GM21526 (cell line): ENCODE measurements at regions not wholly inside any gene's neighbourhood (a gene's known extent, or its start where the extent isn't known, plus 50 kb on each side); places are given as distances from the start of the nearest gene placed in this dataset.

Source experiments
- ATAC-seq: cut with Tn5 transposase; IDR thresholded peaks from one replicate; pipeline ENCODE4 v1.9.1; 2021; ENCODE audit warnings: moderate library complexity; ENCODE audit not compliant: unreplicated experiment, low FRiP score

DNA sequence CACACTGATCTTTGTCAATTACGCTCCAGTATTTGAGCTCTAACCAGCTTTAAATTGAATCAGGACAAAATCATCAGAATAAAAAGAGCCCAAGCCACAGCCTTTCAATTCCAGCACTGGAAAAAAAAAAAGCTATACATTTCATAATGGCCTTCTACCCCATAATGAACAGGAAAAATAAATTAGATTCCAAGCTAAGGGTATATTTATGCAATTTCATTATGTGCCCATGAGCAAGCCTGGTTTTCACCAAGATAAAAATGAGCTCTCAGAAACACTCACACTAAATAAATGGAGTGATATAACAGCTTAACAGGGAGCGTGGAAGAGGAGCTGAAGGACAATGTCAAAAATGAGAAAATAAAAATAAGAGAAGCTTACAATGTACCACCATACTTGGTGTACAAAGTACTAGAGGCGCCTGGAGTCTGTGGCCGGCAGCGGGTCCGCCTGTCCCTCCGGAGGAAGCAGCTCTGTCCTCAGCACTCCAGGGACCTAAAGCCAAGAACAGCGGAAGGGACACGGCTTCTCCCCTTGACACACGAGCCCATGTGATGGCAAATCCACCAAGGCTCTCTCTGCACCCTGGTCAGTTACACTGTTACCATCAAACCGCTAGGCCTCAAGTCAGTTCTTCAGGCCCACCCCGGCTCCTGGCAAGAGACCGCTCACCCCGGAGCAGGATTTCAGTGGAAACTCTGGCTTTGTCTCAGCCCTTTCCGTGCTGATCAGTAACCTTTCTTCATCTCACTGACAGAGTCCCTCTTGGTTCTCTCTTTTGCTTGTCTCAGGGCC lies 69.6 kb downstream of the RBFOX3 start:
- ATAC-seq: no peak

DNA sequence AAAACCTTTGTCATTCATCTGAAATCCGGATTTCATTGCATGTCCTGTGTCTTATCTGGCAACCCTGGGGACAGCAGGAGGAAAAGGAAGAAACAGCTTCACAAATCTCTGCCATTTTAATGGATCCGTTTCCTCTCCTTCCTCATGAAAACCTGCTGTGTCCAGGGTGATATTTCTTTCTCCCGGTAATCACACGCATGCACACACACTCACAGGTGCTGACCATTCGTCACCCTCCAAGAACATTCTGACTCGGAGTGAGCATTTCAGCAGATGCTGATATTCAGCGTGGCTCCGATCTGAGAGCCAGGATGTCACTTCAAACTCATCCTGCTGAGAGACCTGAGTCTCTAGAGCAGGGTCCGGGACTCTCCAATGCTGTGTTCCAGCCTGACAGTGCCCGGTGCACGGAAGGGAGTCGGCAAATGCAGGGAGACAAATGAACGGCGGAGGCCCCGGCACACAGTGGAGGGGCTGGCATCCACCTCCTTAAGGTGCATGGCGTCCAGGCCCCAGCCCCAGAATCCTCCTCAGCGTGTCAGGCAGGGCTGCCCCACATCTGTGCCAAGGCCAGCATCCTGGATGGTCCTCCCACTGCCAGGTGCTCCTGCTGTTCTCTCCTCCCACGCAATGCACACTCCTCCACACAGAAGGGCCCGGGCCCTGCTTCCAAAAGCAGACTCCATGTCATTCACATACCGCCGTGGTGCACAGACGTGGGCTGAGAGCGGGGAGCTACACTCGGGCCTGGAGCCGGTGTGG lies 70.7 kb downstream of the RBFOX3 start:
- no peak for ATAC-seq

DNA sequence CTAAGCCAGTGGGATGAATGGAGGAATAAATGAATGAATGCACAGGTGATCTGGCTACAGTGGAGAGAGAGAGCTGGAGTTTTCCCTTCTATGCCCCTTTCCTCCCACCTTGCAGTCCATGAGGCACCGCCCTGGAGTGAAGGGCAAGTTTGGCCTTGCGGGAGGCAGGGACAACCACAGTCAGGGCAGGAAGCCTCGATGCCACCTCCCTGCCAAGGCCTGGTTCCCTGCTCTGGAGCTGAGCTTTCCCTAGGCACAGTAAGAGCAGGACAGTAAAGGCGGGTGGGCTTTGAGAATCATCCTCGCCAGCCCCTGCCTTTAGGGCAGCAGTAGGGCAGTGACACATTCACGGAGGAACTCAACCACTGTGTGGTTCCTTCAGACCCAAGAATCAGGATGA lies 72.6 kb downstream of the RBFOX3 start:
- ATAC-seq: no peak

DNA sequence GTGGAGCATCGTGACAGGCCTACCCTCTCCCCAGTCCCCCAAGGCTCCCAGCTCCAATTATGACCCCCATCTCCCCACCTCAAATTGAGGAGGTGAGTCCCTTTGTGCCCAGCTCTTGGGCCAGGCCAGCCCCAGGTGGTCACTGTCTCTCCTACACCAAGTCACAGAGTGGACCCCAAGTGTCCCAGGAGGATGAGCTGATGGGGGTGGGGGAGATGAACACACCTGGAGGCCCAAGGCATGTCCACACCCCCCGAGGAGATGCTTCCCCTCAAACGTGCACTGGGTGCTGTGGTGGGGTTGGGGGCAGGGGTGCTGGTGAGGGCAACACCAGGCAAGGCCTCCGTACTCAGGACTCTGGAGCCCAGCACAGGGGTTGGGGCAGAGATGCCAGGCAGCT lies 73.2 kb downstream of the RBFOX3 start:
- no peak for ATAC-seq

DNA sequence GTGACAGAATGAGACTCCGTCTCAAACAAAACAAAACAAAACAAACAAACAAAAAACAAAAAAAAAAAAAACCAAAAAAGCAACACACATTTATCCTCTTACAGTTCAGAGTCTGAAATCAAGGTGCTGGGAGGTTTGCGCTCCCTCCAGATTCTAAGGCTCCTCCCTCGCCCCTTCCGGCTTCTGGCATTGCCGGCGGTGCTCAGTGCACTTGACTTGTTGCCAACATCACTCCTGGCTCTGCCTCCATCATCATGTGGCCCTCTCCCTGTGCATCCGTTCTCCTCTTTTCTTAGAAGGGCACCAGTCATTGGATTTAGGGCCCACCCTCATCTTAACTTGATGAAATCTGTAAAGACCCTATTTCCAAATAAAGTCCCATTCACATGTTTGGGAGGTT lies 73.8 kb downstream of the RBFOX3 start:
- no peak for ATAC-seq

DNA sequence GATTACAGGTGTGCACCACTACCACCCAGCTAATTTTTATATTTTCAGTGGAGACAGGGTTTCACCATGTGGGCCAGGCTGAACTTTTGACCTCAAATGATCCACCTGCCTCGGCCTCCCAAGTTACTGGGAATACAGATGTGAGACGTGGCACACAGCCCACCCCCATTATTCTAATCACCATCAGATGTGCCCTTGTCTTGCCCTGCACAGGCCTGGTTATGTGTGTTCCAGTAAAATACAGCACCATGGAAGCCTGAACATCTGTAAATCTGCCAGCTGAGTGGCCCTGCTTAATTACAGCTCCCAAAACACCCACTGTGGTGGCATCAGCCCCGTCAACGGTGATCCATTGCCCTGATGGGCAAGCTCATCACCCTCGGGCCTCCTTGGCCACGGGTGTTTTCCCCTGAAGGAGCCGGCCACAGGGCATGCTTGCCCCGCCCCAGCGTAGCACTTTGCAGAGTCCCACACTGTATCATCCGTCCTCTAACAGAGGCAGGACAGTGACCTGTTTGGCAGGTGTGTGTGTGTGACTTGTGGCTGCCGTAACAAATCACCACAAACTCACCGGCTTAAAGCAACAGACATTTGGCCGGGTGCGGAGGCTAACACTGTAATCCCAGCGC lies 74.5 kb downstream of the RBFOX3 start:
- no peak for ATAC-seq

DNA sequence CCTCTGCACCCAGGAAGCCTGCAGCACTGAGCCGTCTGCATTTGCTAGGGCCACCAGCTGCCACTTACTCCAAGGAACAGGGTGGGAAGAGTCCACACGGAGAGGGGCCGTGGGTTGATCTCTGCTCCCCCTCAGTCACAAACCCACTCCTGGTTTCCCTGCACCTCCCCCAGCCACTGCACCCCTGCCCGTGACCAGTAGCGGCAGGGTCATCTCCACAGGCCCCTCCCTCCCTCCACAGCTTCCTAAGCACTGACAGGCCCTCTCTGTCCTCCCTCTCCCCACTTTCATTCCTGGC lies 75.2 kb downstream of the RBFOX3 start:
- ATAC-seq: no peak

DNA sequence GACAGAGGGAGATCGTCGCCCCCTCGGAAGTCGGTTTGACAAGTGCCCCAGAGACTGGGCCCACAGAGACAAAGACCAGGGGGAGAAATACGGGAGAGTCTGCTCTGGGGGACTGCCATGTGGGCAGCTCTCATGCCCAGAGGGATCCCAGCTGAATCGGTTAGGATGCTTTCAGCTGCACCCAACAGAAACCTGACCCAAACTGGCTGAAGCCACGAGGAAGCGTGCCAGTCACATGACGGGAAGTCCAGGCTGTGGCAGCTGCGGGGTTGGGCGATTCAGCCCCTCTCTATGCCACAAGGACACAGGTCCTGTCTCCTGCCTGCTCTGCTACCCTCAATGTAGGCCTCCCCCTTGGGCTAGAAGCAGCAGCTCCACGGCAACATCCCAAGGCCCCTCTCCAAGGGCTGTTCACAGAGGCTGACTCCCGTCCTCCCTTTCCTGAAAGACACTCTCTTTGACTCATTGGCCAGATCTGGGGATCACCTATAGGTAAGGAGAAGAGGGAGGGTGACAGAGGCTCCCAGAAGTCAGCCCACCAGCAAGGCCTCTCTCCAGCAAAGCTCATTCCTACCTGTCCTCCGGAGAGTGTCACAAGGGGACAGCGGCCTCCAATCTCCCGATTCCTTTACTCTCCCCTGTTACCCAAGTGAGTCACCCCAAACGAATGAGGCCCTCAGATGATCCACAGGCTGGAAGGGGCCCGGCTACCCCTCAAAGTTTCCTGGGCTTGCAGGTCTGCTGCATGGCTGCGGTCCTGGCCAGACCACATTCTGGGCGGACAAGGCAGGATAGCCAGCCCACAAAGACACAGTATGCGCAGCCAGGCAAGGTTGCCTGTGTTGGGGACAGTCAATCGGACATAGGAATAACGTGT lies 75.8 kb downstream of the RBFOX3 start:
- ATAC-seq: no peak

DNA sequence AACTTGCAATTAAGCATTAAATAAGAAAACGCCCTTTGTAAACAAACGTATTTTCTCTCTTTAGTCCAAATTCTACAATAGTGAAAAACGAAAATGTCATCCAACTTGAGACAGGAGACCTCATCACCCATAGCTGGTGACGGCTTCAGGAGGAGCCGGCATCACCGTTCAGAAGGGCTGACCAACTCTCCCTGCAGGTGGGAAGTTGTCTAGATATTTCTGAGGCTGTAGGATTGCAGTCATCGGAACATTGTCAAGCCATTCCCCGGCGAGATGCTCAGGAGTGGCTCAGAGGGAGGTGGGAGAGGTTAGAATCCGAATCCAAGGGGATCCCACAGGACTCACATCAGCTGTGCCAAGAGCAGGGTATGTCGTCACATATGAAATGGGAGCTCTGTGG lies 76.7 kb downstream of the RBFOX3 start:
- ATAC-seq: no peak

DNA sequence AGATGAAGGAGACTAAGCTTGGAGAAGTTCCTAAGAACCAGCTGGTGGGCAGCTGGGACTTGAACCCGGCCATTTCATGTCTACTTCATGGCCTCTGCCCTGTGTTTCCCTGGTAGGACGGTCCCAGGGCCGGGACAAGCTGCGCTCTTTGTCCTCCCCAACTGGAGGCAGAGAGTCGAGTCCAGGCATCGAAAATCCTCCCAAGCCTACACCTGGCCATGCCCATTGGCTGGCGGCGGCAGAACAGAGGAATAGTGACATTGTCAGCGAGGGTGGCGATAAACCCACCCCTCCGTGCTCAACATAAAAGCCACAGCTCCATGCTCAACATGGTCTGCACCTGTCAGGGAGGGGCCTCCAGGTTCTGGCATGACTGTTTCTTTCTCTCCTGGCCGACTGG lies 77.7 kb downstream of the RBFOX3 start:
- ATAC-seq: no peak

DNA sequence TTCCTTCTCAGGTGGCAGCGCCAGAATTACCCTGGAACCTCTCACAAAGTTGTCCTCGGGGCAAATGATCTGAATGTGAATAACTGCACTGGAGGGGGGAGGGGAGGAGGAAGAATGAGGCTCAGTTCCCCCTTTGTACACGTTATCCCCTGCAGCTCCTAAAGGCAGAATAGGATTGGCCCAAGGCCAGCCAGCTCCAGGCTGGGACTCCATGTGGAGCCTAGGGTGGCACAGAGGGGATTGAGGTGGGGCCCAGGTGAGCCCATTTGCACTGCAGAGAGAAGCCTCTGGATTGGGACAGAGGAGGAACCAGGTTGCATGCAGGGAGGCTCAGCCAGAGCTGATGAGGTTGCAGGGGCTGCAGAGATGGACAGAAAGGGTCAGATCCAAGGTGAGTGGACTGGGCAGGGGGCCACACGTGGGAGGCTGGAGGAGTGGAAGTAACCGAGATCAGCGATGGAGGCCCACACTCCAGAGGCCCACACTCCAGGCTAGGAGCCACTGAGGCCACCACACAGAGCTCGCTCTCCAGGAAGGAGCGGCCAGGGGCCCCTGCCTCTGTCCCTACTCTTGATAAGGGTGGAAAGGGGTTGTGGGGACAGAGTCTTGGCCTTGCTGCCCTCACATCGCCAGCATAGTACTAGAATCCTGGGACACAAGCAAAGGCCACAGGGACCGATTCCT lies 78.6 kb downstream of the RBFOX3 start:
- ATAC-seq: no peak

DNA sequence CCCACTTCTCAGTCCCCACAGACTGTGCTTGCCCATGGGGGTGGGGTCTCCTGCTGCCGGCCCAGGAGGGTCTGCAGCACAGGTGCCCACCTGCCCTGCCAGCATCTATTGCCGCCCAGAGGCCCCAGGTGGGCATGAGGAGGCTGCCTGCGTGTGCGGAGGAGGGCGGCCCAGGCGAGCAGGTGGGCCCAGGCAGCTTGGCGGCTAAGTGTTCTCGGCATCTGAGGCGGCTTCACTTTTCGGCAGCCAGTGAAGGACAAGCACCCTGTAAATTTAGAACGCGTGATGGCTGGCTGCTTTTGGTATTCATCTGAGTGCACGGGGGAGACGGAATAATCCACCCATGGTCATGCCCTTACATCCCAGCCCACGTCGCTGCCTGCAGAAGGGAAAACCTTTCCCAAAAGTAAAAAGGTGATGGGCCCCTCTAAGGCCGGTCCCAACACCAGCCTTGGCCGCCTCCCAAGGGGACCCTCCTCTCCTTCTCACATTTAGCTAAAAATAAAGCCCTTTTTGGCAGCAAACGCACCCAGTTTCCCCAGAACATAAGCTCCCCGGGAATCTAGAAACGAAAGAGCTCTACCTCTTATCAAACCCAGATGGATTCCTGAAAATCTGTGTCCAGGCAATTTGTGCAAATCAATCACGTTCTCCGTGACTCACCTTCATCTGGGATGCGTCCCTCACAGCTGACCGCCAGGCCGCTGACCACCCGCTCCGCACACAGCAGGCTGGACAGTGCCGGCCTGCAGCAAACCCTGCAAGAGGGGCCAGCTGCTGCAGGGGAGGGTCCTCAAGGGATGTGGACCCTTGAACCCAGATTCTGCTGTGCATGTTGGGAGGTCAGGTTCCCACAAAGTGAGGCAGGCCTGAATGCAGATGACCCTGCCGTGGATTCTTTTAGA lies 79.4 kb downstream of the RBFOX3 start:
- no peak for ATAC-seq

DNA sequence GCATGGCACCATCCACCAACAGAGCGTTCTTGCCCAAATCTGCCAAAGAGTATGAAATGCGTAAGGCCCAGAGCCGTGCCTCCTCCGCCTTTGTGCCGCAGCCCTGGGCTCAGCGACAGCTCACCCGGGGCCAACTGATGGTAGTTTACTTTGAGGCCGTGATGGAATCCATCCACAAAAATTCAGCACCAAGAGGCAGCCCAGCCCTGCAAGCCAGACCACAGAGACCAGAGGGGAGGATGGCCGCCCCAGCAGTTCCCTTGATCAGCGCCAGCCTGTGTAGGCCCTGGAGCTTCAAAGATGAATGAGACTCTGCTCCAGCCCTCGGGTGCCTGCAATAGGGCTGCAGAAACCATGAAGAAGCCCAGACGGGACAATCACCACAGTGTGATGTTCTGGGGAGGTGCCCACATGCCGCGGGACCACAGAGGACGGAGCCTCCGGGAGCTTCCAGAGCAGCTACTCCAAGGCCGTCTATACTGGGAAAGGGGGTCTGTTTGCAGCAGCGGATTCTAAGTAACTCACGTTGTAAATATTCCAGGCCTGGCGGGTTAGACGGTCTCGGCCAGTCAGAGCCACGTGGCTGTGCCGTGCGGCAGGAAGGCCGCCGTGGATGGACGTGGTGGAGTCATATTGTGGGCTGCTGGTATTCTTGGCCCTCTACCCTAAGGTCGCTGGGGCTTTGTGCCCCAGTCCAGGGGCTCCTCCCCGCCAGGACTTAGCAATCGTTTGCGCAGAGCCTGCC lies 80.3 kb downstream of the RBFOX3 start:
- no peak for ATAC-seq

DNA sequence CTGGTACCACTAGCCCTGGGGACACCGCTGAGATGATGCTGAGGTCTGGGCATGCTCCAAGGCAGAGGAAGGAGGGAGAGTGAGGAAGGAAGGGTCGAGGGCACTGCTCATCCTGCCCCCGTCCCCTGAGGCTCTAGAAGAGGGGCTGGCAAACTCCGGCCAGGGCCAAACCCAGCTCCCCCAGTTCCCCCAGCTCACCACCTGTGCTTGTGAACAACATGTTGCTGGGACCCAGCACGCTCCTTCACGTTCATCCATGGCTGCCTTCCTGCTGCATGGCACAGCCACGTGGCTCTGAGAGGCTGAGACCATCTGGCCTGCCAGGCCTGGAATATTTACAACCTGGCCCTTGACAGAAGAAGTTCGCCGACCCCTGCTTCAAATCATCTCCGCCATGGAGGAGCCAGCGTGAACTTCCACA lies 81.2 kb downstream of the RBFOX3 start:
- no peak for ATAC-seq

DNA sequence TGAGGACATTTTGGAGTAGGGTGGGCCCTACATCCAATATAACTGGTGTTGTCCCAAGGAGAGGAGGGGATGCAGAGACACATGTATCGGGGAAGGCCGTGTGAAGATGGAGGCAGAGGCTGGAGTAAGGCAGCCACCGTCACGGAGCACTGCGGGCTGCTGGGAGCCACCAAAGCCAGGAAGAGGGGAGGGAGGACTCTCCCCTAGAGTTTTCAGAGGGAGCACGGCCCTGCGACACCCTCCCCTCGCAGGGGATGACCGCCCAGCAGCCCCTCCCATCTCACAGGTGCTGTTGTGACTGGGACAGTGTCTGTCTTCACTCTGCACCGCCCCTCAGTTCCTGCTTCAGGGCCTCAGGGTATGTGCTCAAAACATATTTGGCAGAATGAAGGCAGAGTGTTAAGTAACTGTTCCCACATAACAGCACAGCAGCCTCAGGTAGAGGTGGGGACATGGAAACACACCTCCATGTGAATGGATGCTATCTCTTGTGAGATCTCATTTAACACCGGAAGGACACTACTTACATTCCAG lies 82.2 kb downstream of the RBFOX3 start:
- ATAC-seq: no peak

DNA sequence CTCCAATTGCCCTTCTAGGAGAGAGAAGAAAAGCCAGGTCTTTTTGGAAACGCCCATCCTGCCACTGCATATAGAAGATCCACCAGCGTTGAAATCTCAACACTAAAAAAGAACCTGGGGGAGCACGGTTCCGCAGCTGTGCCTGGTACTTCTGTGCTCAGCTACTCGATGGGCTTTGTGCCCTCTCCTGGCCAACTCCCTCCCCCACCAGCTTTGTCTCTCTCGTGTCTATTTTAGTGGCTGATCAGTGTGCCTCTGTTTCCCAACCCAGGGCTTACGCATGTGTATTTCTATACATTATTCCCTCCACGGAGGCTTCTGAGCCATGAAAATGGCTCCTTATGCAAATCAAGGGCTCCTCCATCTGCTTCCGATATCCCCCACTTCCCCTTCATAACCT lies 83.5 kb downstream of the RBFOX3 start:
- no peak for ATAC-seq

DNA sequence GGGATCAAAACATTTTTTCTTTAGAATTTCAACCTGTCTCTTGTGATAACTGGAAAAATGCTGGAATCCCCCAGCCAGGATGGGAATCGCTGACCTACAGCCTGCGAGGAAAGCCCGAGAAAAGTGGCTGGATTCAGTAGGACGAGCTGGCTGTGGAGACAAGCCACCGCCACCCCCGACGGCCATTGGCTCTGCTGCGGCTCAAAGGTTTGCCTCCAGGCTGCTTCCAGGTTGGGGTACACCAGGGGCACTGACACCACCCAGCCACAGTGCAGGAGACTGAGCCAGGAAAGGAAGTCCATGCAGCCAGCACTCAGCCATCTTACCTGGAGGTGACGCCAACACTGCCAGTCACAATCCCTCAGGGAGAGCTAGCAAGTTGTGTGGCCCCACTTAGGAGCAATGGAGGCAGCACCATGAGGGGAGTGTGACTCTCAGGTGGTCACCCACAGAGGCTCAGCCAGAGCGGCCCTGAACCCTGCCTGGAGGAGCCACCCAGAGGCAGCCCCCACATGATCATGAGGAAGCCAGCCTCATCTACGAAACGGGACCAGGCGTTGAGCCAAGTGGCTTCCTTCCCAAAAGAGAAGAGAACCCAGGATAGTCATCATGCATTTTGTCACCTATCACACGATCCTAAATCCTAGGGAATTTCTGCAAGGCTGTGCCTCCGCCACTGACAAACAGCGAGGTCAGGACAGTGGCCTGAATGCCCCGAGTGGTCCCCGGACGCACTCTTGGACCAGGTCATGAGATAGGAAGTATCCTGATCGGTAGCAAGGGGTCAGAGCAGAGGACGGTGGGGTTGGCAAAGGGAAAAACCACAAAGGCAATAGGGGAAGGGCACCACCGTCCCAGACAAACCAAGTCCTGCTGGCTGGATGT lies 84.8 kb downstream of the RBFOX3 start:
- ATAC-seq: no peak
